ENCODE measurements at regions not wholly inside any gene's neighbourhood (a gene's known extent, or its start where the extent isn't known, plus 50 kb on each side); places are given as distances from the start of the nearest gene placed in this dataset.

GRCh38 chr4:122044501-122044900 is 92.6 kb upstream of the TRPC3 start:
- no peak for TF ChIP-seq CTCF (IDR thresholded peaks at IDR 0.05)
- Histone ChIP-seq H3K4me1 (no peaks in the 10 kb centered on the region), H3K4me3 (no peak overlapping the region), H3K27me3 (ENCODE audit: insufficient read depth in 3 of 3, low read length in 2 of 3) (no peaks in the 10 kb centered on the region), H3K9me3 (no peaks in the 10 kb centered on the region), H3K36me3 (ENCODE audit: insufficient read depth in 1 of 2, low read depth in 1 of 2) (no peaks in the 10 kb centered on the region), H3K27ac (no peak overlapping the region)
- ATAC-seq (no peak), DNase-seq (no peak)
- 92 to 96% (median 94%) methylated on average over 1 of the region's 1 CpG for WGBS, 3 donors
- intact Hi-C loops (cut with DNase I): no loop called here

- Histone ChIP-seq H3K27me3 (ENCODE audit: insufficient read depth in 3 of 3, low read length in 2 of 3) (no peaks in the 10 kb centered on the region), H3K4me3 (no peak overlapping the region), H3K27ac (no peak overlapping the region), H3K36me3 (ENCODE audit: insufficient read depth in 1 of 2, low read depth in 1 of 2) (no peaks in the 10 kb centered on the region), H3K9me3 (no peaks in the 10 kb centered on the region), H3K4me1 (no peaks in the 10 kb centered on the region)
- no peak for DNase-seq
- intact Hi-C loops (cut with DNase I): no loop called here
- WGBS, 3 donors: 49 to 66% (median 64%) methylated on average over 5 of the region's 5 CpGs
- ATAC-seq: no peak
- no peak for TF ChIP-seq CTCF (IDR thresholded peaks at IDR 0.05)
Observed at GRCh38 chr4:122041312-122041711, 89.5 kb upstream of the TRPC3 start.

GRCh38 chr4:122038896-122039295 is 87.0 kb upstream of the TRPC3 start:
- Histone ChIP-seq H3K4me1 (no peaks in the 10 kb centered on the region), H3K4me3 (no peak overlapping the region), H3K9me3 (no peaks in the 10 kb centered on the region), H3K36me3 (ENCODE audit: insufficient read depth in 1 of 2, low read depth in 1 of 2) (no peaks in the 10 kb centered on the region), H3K27ac (no peak overlapping the region), H3K27me3 (ENCODE audit: insufficient read depth in 3 of 3, low read length in 2 of 3) (no peaks in the 10 kb centered on the region)
- WGBS, 3 donors: 9 to 39% (median 35%) methylated on average over 2 of the region's 2 CpGs
- DNase-seq: no peak
- intact Hi-C loops (cut with DNase I): no loop called here
- no peak for ATAC-seq
- TF ChIP-seq CTCF (IDR thresholded peaks at IDR 0.05): no peak

- no peak for TF ChIP-seq CTCF (IDR thresholded peaks at IDR 0.05)
- Histone ChIP-seq H3K4me1 (no peaks in the 10 kb centered on the region), H3K4me3 (no peak overlapping the region), H3K27ac (no peak overlapping the region), H3K27me3 (ENCODE audit: insufficient read depth in 3 of 3, low read length in 2 of 3) (no peaks in the 10 kb centered on the region), H3K36me3 (ENCODE audit: insufficient read depth in 1 of 2, low read depth in 1 of 2) (no peaks in the 10 kb centered on the region), H3K9me3 (peaks cover 3% of the 10 kb centered on the region)
- WGBS, 3 donors: 71 to 89% (median 76%) methylated on average over 1 of the region's 1 CpG
- ATAC-seq (no peak), DNase-seq (no peak)
- intact Hi-C loops (cut with DNase I): no loop called here
Observed at GRCh38 chr4:122034619-122035018, 82.8 kb upstream of the TRPC3 start.

GRCh38 chr4:122027203-122027602 is 75.3 kb upstream of the TRPC3 start:
- no peaks in the 10 kb centered on the region for H3K27me3 ChIP-seq (ENCODE audit: insufficient read depth in 3 of 3, low read length in 2 of 3)

More at GRCh38 chr4:122027203-122027602, 75.3 kb upstream of the TRPC3 start:
- H3K9me3 ChIP-seq: peaks cover 3% of the 10 kb centered on the region
- TF ChIP-seq CTCF (IDR thresholded peaks at IDR 0.05): no peak
- ATAC-seq: no peak
- H3K4me1 ChIP-seq: no peaks in the 10 kb centered on the region
- WGBS, 3 donors: 66 to 80% (median 70%) methylated on average over 2 of the region's 2 CpGs
- no peak overlapping the region for H3K27ac ChIP-seq
- no peaks in the 10 kb centered on the region for H3K36me3 ChIP-seq (ENCODE audit: insufficient read depth in 1 of 2, low read depth in 1 of 2)
- DNase-seq: no peak
- H3K4me3 ChIP-seq: no peak overlapping the region
- intact Hi-C loops (cut with DNase I): no loop called here
